IPS-18c (cell line): ENCODE measurements at regions not wholly inside any gene's neighbourhood (a gene's known extent, or its start where the extent isn't known, plus 50 kb on each side); places are given as distances from the start of the nearest gene placed in this dataset.
"Not testable (repeated sequence)": the region's sequence is repeated elsewhere in the genome, so short reads cannot be mapped to it uniquely, and the experiment has no call there.

Experiments used
- H3K4me3 ChIP-seq: 2 replicates; pipeline ENCODE4 v1.7.0; 2013; ENCODE audit warnings: low read depth, mild to moderate bottlenecking, low read length, moderate library complexity; ENCODE audit not compliant: insufficient read depth
- H3K9me3 ChIP-seq: one replicate; pipeline ENCODE4 v1.6.1; 2013; ENCODE audit warnings: mild to moderate bottlenecking, low read length, moderate library complexity; ENCODE audit not compliant: control insufficient read depth, insufficient read depth

- Histone ChIP-seq H3K4me3 (no peak overlapping the region), H3K9me3 (no peaks in the 10 kb centered on the region)
Observed at GRCh38 chr18:76042511-76042910, 452.5 kb downstream of the ZNF516 start.

GRCh38 chr18:76018210-76018609, 476.8 kb downstream of the ZNF516 start:
- H3K9me3 ChIP-seq = no peaks in the 10 kb centered on the region
- H3K4me3 ChIP-seq = no peak overlapping the region

GRCh38 chr18:76013057-76013456, 482.0 kb downstream of the ZNF516 start:
- H3K4me3 ChIP-seq = no peak overlapping the region
- no peaks in the 10 kb centered on the region for H3K9me3 ChIP-seq

- H3K9me3 ChIP-seq = no peaks in the 10 kb centered on the region
- no peak overlapping the region for H3K4me3 ChIP-seq
Observed at GRCh38 chr18:76005632-76006208, 489.3 kb downstream of the ZNF516 start.

GRCh38 chr18:75987913-75988312, 507.1 kb downstream of the ZNF516 start:
- not testable (repeated sequence) for H3K4me3 ChIP-seq, H3K9me3 ChIP-seq

GRCh38 chr18:75984853-75985252, 510.2 kb downstream of the ZNF516 start:
- no peak overlapping the region for H3K4me3 ChIP-seq
- no peaks in the 10 kb centered on the region for H3K9me3 ChIP-seq

GRCh38 chr18:75981102-75981501, 513.9 kb downstream of the ZNF516 start:
- no peaks in the 10 kb centered on the region for H3K9me3 ChIP-seq
- no peak overlapping the region for H3K4me3 ChIP-seq

GRCh38 chr18:75977081-75977480, 518.0 kb downstream of the ZNF516 start:
- Histone ChIP-seq H3K4me3 (no peak overlapping the region), H3K9me3 (no peaks in the 10 kb centered on the region)

- Histone ChIP-seq H3K9me3 (no peaks in the 10 kb centered on the region), H3K4me3 (no peak overlapping the region)
Observed at GRCh38 chr18:75970212-75970611, 524.8 kb downstream of the ZNF516 start.

- no peaks in the 10 kb centered on the region for H3K9me3 ChIP-seq
- no peak overlapping the region for H3K4me3 ChIP-seq
Observed at GRCh38 chr18:75966431-75966830, 528.6 kb downstream of the ZNF516 start.

- no peaks in the 10 kb centered on the region for H3K9me3 ChIP-seq
- H3K4me3 ChIP-seq = no peak overlapping the region
Observed at GRCh38 chr18:75962036-75962572, 532.9 kb downstream of the ZNF516 start.

GRCh38 chr18:75960356-75960755, 532.9 kb upstream of the SMIM21 start:
- not testable (repeated sequence) for H3K4me3 ChIP-seq, H3K9me3 ChIP-seq

GRCh38 chr18:75959150-75959549, 531.6 kb upstream of the SMIM21 start:
- Histone ChIP-seq H3K4me3 (no peak overlapping the region), H3K9me3 (no peaks in the 10 kb centered on the region)

- Histone ChIP-seq H3K4me3 (no peak overlapping the region), H3K9me3 (no peaks in the 10 kb centered on the region)
Observed at GRCh38 chr18:75958683-75959082, 531.2 kb upstream of the SMIM21 start.

GRCh38 chr18:75945265-75945933, 517.9 kb upstream of the SMIM21 start:
- Histone ChIP-seq H3K9me3 (no peaks in the 10 kb centered on the region), H3K4me3 (no peak overlapping the region)

GRCh38 chr18:75937306-75937705, 509.8 kb upstream of the SMIM21 start:
- H3K9me3 ChIP-seq = no peaks in the 10 kb centered on the region
- no peak overlapping the region for H3K4me3 ChIP-seq

GRCh38 chr18:75936862-75937261, 509.4 kb upstream of the SMIM21 start:
- H3K9me3 ChIP-seq = no peaks in the 10 kb centered on the region
- H3K4me3 ChIP-seq = 0 out of 2 replicates have a peak overlapping the region, but pooled peaks have one; percentile 4

- H3K4me3 ChIP-seq = no peak overlapping the region
- H3K9me3 ChIP-seq = no peaks in the 10 kb centered on the region
Observed at GRCh38 chr18:75931079-75931478, 503.6 kb upstream of the SMIM21 start.

- no peak overlapping the region for H3K4me3 ChIP-seq
- H3K9me3 ChIP-seq = no peaks in the 10 kb centered on the region
Observed at GRCh38 chr18:75928706-75929105, 501.2 kb upstream of the SMIM21 start.
